HL-60 (cell line): ENCODE measurements at regions not wholly inside any gene's neighbourhood (a gene's known extent, or its start where the extent isn't known, plus 50 kb on each side); places are given as distances from the start of the nearest gene placed in this dataset.

ENCODE experiments used
- GABPA ChIP-seq: IDR thresholded peaks from 2 replicates; pipeline ENCODE4 v1.6.1; 2012; ENCODE audit warnings: low read depth
- SPI1 ChIP-seq: IDR thresholded peaks from 2 replicates; pipeline ENCODE4 v1.6.1; 2012; ENCODE audit warnings: low read depth, mild to moderate bottlenecking, borderline replicate concordance
- TF ChIP-seq, protein P1 (sequence below): IDR thresholded peaks from one replicate; pipeline ENCODE4 v1.5.1; 2011; ENCODE audit warnings: low read length, control low read depth, inconsistent platforms; ENCODE audit not compliant: insufficient read depth
- TF ChIP-seq, protein P2 (sequence below): IDR thresholded peaks from 2 replicates; pipeline ENCODE4 v1.6.1; 2012; ENCODE audit warnings: low read depth; ENCODE audit not compliant: insufficient replicate concordance

DNA sequence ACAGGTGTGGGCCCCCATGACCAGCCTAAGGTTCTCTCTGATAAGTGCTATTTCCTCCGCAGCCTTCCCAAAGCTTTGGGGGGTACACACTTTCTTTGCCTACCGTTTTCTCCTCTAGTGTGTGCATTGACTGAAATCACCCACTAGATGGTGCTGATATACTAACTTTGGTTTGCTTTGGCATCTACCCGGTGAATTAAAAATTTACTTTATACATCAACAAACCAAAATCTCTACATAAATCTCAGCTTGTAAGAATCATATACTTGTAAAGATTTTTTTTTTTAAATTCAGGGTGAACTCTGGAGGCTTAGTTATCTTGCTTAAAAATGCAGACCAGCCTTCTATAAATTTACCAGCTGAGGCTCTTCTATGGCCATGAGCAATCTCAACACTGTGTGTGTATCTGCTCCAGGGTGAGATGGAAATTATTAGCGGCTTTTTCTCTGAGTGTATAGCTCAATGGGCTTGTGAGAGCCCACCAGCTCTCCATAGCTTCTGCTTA, 475.7 kb upstream of the TNC start:
- TF ChIP-seq, protein P1, sequence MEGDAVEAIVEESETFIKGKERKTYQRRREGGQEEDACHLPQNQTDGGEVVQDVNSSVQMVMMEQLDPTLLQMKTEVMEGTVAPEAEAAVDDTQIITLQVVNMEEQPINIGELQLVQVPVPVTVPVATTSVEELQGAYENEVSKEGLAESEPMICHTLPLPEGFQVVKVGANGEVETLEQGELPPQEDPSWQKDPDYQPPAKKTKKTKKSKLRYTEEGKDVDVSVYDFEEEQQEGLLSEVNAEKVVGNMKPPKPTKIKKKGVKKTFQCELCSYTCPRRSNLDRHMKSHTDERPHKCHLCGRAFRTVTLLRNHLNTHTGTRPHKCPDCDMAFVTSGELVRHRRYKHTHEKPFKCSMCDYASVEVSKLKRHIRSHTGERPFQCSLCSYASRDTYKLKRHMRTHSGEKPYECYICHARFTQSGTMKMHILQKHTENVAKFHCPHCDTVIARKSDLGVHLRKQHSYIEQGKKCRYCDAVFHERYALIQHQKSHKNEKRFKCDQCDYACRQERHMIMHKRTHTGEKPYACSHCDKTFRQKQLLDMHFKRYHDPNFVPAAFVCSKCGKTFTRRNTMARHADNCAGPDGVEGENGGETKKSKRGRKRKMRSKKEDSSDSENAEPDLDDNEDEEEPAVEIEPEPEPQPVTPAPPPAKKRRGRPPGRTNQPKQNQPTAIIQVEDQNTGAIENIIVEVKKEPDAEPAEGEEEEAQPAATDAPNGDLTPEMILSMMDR = peak; percentile 45
- TF ChIP-seq, protein P2, sequence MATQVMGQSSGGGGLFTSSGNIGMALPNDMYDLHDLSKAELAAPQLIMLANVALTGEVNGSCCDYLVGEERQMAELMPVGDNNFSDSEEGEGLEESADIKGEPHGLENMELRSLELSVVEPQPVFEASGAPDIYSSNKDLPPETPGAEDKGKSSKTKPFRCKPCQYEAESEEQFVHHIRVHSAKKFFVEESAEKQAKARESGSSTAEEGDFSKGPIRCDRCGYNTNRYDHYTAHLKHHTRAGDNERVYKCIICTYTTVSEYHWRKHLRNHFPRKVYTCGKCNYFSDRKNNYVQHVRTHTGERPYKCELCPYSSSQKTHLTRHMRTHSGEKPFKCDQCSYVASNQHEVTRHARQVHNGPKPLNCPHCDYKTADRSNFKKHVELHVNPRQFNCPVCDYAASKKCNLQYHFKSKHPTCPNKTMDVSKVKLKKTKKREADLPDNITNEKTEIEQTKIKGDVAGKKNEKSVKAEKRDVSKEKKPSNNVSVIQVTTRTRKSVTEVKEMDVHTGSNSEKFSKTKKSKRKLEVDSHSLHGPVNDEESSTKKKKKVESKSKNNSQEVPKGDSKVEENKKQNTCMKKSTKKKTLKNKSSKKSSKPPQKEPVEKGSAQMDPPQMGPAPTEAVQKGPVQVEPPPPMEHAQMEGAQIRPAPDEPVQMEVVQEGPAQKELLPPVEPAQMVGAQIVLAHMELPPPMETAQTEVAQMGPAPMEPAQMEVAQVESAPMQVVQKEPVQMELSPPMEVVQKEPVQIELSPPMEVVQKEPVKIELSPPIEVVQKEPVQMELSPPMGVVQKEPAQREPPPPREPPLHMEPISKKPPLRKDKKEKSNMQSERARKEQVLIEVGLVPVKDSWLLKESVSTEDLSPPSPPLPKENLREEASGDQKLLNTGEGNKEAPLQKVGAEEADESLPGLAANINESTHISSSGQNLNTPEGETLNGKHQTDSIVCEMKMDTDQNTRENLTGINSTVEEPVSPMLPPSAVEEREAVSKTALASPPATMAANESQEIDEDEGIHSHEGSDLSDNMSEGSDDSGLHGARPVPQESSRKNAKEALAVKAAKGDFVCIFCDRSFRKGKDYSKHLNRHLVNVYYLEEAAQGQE = no peak
- TF ChIP-seq SPI1 (no peak), GABPA (no peak)
